ENCODE measurements at regions not wholly inside any gene's neighbourhood (a gene's known extent, or its start where the extent isn't known, plus 50 kb on each side); places are given as distances from the start of the nearest gene placed in this dataset.

DNA sequence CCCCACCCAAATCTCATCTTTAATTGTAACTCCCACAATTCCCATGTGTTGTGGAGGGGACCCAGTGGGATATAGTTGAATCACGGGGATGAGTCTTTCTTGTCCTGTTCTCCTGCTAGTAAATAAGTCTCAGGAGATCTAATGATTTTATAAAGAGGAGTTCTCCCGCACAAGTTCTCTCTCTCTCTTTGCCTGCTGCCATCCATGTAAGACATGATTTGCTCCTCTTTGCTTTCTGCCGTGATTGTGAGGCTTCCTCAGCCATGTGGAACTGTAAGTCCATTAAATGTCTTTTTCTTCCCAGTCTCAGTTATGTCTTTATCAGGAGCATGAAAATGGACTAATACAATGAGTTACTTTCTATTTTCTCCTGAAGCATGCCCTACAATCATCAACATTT lies 1158.5 kb downstream of the CDH18 start:
- Histone ChIP-seq H3K4me1 (no peaks in the 10 kb centered on the region), H3K27ac (no peak overlapping the region), H3K4me3 (no peak overlapping the region), H3K27me3 (no peaks in the 10 kb centered on the region), H3K36me3 (no peaks in the 10 kb centered on the region), H3K9me3 (no peaks in the 10 kb centered on the region)
- TF ChIP-seq, protein P1, sequence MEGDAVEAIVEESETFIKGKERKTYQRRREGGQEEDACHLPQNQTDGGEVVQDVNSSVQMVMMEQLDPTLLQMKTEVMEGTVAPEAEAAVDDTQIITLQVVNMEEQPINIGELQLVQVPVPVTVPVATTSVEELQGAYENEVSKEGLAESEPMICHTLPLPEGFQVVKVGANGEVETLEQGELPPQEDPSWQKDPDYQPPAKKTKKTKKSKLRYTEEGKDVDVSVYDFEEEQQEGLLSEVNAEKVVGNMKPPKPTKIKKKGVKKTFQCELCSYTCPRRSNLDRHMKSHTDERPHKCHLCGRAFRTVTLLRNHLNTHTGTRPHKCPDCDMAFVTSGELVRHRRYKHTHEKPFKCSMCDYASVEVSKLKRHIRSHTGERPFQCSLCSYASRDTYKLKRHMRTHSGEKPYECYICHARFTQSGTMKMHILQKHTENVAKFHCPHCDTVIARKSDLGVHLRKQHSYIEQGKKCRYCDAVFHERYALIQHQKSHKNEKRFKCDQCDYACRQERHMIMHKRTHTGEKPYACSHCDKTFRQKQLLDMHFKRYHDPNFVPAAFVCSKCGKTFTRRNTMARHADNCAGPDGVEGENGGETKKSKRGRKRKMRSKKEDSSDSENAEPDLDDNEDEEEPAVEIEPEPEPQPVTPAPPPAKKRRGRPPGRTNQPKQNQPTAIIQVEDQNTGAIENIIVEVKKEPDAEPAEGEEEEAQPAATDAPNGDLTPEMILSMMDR (IDR thresholded peaks at IDR 0.05): no peak
- no peak for DNase-seq (ENCODE audit: low spot score in 2 of 2)
- intact Hi-C loops (cut with DNase I): no loop called here

DNA sequence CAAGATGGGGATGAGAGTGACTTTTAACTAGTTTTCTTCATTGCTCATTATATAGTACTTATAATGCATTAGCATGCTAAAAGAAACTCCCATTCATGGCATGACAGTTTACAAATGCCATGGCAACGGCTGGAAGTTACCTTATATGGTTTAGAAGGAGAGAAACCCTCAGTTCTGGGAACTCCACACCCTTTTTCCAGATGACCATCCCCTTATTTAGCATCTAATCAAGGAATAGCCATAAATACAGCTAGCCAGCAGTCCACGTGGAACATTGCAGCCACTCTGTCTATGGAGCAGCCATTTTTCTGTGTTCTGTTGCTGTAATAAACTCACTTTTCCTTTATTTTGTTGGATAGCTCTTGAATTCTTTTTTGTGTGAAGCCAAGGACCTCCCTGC lies 1137.8 kb downstream of the CDH18 start:
- TF ChIP-seq, protein P1 (IDR thresholded peaks at IDR 0.05): no peak

DNA sequence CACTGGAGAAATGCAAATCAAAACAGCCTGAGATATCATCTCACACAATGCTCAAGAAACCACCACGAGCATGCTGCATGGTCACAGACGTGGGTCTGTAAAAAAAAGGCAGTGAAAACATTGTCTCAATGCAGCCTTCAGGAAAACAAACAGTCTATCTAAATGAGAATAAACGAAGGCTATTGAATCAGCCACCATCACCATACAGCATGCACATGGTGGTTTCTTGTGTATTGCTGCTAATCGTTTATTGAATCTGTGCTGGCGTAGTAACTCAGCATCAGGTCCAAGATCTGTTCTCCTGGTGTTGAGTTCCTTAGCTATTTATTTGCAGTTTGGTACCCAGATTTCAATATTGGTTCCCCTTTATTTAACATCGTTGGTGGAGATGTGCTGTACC lies 1115.0 kb downstream of the CDH18 start:
- no peaks in the 10 kb centered on the region for H3K4me1 ChIP-seq
- no peaks in the 10 kb centered on the region for H3K27me3 ChIP-seq
- TF ChIP-seq, protein P1 (IDR thresholded peaks at IDR 0.05): no peak
- no peak overlapping the region for H3K4me3 ChIP-seq
- H3K36me3 ChIP-seq: no peaks in the 10 kb centered on the region
- no peak for DNase-seq (ENCODE audit: low spot score in 2 of 2)
- intact Hi-C loops (cut with DNase I): no loop called here
- no peaks in the 10 kb centered on the region for H3K9me3 ChIP-seq
- H3K27ac ChIP-seq: no peak overlapping the region

More for the DNA sequence above, 1137.8 kb downstream of the CDH18 start:
- Histone ChIP-seq H3K9me3 (no peaks in the 10 kb centered on the region), H3K4me3 (no peak overlapping the region), H3K27ac (no peak overlapping the region), H3K4me1 (no peaks in the 10 kb centered on the region), H3K36me3 (no peaks in the 10 kb centered on the region), H3K27me3 (no peaks in the 10 kb centered on the region)
- no peak for DNase-seq (ENCODE audit: low spot score in 2 of 2)
- intact Hi-C loops (cut with DNase I): no loop called here

DNA sequence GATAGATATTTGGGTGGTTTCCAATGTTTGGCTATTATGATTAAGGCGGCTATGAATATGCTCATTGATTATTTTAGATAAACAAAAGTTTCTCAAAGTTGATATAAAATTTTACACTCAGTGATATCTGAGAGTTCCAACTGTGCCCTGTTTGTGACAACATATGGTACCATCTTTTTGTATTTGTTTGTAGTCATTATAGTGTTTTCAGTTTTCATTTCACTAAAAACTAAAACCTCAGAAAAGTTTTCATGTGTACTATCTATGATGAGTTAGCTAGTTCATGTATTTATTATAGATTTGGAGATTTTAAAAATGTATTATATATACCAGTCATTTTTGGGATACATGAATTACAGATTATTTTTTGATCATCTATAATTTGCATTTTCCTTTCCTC lies 1111.4 kb downstream of the CDH18 start:
- Histone ChIP-seq H3K4me1 (no peaks in the 10 kb centered on the region), H3K27me3 (no peaks in the 10 kb centered on the region), H3K27ac (no peak overlapping the region), H3K4me3 (no peak overlapping the region), H3K9me3 (no peaks in the 10 kb centered on the region), H3K36me3 (no peaks in the 10 kb centered on the region)
- intact Hi-C loops (cut with DNase I): no loop called here
- TF ChIP-seq, protein P1 (IDR thresholded peaks at IDR 0.05): no peak
- DNase-seq (ENCODE audit: low spot score in 2 of 2): no peak

DNA sequence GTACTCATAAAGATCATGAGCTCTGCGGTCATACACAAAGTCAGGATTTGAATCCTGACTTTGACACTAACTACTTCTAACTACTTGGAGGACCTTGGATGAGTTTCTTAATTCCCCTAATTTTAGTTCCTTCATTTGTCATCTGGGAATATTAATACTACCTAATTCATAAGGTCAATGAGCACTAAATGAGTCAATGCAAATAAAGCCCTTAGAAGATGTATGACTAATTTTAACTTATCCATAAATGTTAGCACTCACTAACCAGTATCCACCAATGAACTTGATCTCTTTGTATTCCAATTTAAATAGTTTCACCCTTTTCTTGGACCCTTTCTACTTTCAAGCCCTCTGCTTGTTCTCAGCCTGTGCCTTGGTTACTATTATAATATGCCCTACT lies 1106.4 kb downstream of the CDH18 start:
- intact Hi-C loops (cut with DNase I): no loop called here
- DNase-seq (ENCODE audit: low spot score in 2 of 2): no peak
- H3K27ac ChIP-seq: no peak overlapping the region
- no peaks in the 10 kb centered on the region for H3K4me1 ChIP-seq
- H3K9me3 ChIP-seq: no peaks in the 10 kb centered on the region
- no peaks in the 10 kb centered on the region for H3K27me3 ChIP-seq
- no peaks in the 10 kb centered on the region for H3K36me3 ChIP-seq
- TF ChIP-seq, protein P1 (IDR thresholded peaks at IDR 0.05): no peak
- no peak overlapping the region for H3K4me3 ChIP-seq

DNA sequence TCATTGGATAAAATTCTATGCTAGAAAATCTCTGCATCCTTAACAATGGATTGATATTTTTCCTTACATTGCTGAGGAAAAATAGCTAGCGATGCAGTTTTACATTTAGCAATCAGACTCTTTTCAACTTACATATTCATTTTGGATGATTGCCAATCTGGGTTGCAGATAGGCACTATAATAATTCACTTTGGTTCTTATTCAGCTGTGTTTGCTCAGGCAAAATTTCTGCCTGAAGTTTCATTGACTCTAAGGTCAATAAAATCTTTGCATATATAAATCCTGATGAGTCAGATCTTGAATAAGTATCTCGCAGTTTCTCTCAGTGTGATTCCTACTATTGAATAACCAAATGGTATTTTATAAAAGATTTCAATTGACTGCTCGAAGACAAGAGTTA lies 1105.8 kb downstream of the CDH18 start:
- no peaks in the 10 kb centered on the region for H3K4me1 ChIP-seq
- H3K9me3 ChIP-seq: no peaks in the 10 kb centered on the region
- intact Hi-C loops (cut with DNase I): no loop called here
- H3K27ac ChIP-seq: no peak overlapping the region
- no peak overlapping the region for H3K4me3 ChIP-seq
- no peak for DNase-seq (ENCODE audit: low spot score in 2 of 2)
- TF ChIP-seq, protein P1 (IDR thresholded peaks at IDR 0.05): no peak
- H3K27me3 ChIP-seq: no peaks in the 10 kb centered on the region
- no peaks in the 10 kb centered on the region for H3K36me3 ChIP-seq
